HepG2 (cell line): ENCODE measurements at regions not wholly inside any gene's neighbourhood (a gene's known extent, or its start where the extent isn't known, plus 50 kb on each side); places are given as distances from the start of the nearest gene placed in this dataset.
A peak's percentile ranks its signal among the peaks of the same experiment; 100 is the strongest.

Experiments used
- ATAC-seq: fragments of 200-7000 bp; cut with Tn5 transposase; 3 replicates; pipeline ENCODE4 v1.9.1; 2020; ENCODE audit warnings: mild to moderate bottlenecking, moderate library complexity
- BruUV-seq: library from RNA; stranded (reverse); fragments of 400-500 nt; replicated peaks from 2 replicates; lab custom pipeline; 2021; lab: Mats Ljungman, UMichigan
- CTCF ChIA-PET: fragments of 300-600 bp; formaldehyde crosslinking; extraction: SDS; loops from one replicate; lab custom pipeline; 2021; ENCODE audit warnings: low total read pairs, inconsistent platforms, low intra/inter-chr PET ratio; lab: Yijun Ruan, JAX
- POLR2A ChIA-PET: fragments of 350-600 bp; sonication (Branson Sonifier 250); formaldehyde crosslinking; loops from one replicate; lab custom pipeline; 2020; ENCODE audit warnings: antibody characterized with exemption, inconsistent platforms; lab: Yijun Ruan, JAX
- DNase-seq: peaks from one replicate; pipeline ENCODE4 v3.0.0-alpha.2; 2015; ENCODE audit warnings: low spot score
- FAIRE-seq: peaks from 3 replicates; lab custom pipeline; 2011; peaks lifted over from hg19 to GRCh38; lab: Jason Lieb, UNC
- H2AFZ ChIP-seq: one replicate; pipeline ENCODE4 v1.6.1; 2011; ENCODE audit warnings: low read length, inconsistent platforms
- H3K27ac ChIP-seq: fragments of 300-600 bp; 3 replicates; pipeline ENCODE4 v1.8.0; 2011; ENCODE audit warnings: mixed run types, mild to moderate bottlenecking, mixed read lengths, low read length, inconsistent platforms; ENCODE audit not compliant: insufficient read depth; ENCODE audit errors: extremely low read length
- H3K27me3 ChIP-seq, 2 experiments: fragments of 200-600 bp in 1 of 2; 2 replicates in 1 of 2; 3 replicates in 1 of 2; pipeline versions ENCODE4 v1.6.0 to v1.8.0; 2011; ENCODE audit warnings: low read length in 2 of 2, mild to moderate bottlenecking in 2 of 2, moderate library complexity in 2 of 2, inconsistent platforms in 1 of 2; ENCODE audit not compliant: insufficient read depth in 2 of 2, control insufficient read depth in 1 of 2
- H3K36me3 ChIP-seq, 2 experiments: fragments of 200-600 bp in 1 of 2; replicated peaks in 1 of 2; 2 replicates in 1 of 2; 3 replicates in 1 of 2; pipeline versions ENCODE4 v1.5.1 to v1.8.0; 2011; ENCODE audit warnings: low read length in 2 of 2, inconsistent platforms in 1 of 2; ENCODE audit not compliant: insufficient read depth in 2 of 2, control insufficient read depth in 1 of 2
- H3K4me1 ChIP-seq: 2 replicates; pipeline ENCODE4 v1.5.1; 2012; ENCODE audit warnings: low read length, inconsistent platforms; ENCODE audit not compliant: insufficient read depth
- H3K4me2 ChIP-seq: 2 replicates; pipeline ENCODE4 v1.6.0; 2011; ENCODE audit warnings: low read depth, low read length, inconsistent platforms
- H3K4me3 ChIP-seq, 3 experiments: fragments of 200-600 bp in 1 of 3; sonication (generic), shearing (Covaris generic) in 1 of 3; replicated peaks in 1 of 3; 2 replicates each; pipeline ENCODE4 v1.5.1; 2011 to 2016; ENCODE audit warnings: low read length in 3 of 3, inconsistent platforms in 2 of 3, low read depth in 2 of 3, mild to moderate bottlenecking in 2 of 3, control low read depth in 1 of 3, mixed read lengths in 1 of 3; ENCODE audit not compliant: insufficient read depth in 1 of 3
- H3K79me2 ChIP-seq: one replicate; pipeline ENCODE4 v1.6.1; 2011; ENCODE audit warnings: low read length, inconsistent platforms; ENCODE audit not compliant: insufficient read depth
- H3K9ac ChIP-seq: 2 replicates; pipeline ENCODE4 v1.6.0; 2011; ENCODE audit warnings: mild to moderate bottlenecking, low read depth, low read length, inconsistent platforms; ENCODE audit not compliant: insufficient read depth
- H3K9me3 ChIP-seq: 2 replicates; pipeline ENCODE4 v1.5.1; 2012; ENCODE audit warnings: mild to moderate bottlenecking, low read length
- H4K20me1 ChIP-seq: 2 replicates; pipeline ENCODE4 v1.6.0; 2011; ENCODE audit warnings: inconsistent platforms, mild to moderate bottlenecking, low read length, moderate library complexity; ENCODE audit not compliant: insufficient read depth
- BORCS8-MEF2B ChIP-seq: sonication (generic); formaldehyde crosslinking; IDR thresholded peaks from 2 replicates; pipeline ENCODE4 v1.8.0; 2022; ENCODE audit warnings: mild to moderate bottlenecking, missing genetic modification reagents
- HDAC6 ChIP-seq: fragments of 200-600 bp; sonication (generic); IDR thresholded peaks from 2 replicates; pipeline ENCODE4 v1.7.0; 2017; ENCODE audit warnings: mild to moderate bottlenecking, antibody characterized with exemption, low read length, low read depth
- HNRNPL ChIP-seq: fragments of 200-400 bp; formaldehyde crosslinking; IDR thresholded peaks from 2 replicates; pipeline ENCODE4 v1.6.1; 2017; ENCODE audit warnings: mild to moderate bottlenecking, low read depth, low read length
- NFYC ChIP-seq: IDR thresholded peaks from 2 replicates; pipeline ENCODE4 v1.6.1; 2016; ENCODE audit warnings: missing genetic modification reagents, missing compliant biosample characterization
- PLRG1 ChIP-seq: fragments of 450-650 bp; conservative IDR thresholded peaks from 2 replicates; pipeline ENCODE4 v1.6.1; 2016
- RBM22 ChIP-seq: fragments of 200-400 bp; formaldehyde crosslinking; optimal IDR thresholded peaks from 2 replicates; pipeline ENCODE3; 2017; ENCODE audit warnings: mild to moderate bottlenecking, low read length, moderate library complexity
- SMARCE1 ChIP-seq: fragments of 450-650 bp; IDR thresholded peaks from 2 replicates; pipeline ENCODE4 v1.6.1; 2017; ENCODE audit warnings: borderline replicate concordance
- SMC3 ChIP-seq: IDR thresholded peaks from 2 replicates; pipeline ENCODE4 v1.6.1; 2011; ENCODE audit warnings: low read length, improper control_type of control experiment
- STAT5B ChIP-seq: sonication (generic); formaldehyde crosslinking; IDR thresholded peaks from 2 replicates; pipeline ENCODE4 v1.4.0; 2020; ENCODE audit warnings: missing genetic modification reagents
- THAP8 ChIP-seq: sonication (generic); formaldehyde crosslinking; IDR thresholded peaks from 2 replicates; pipeline ENCODE4 v1.5.1; 2020; ENCODE audit warnings: missing genetic modification reagents, mild to moderate bottlenecking, borderline replicate concordance
- ZBTB1 ChIP-seq: sonication (generic); formaldehyde crosslinking; IDR thresholded peaks from 2 replicates; pipeline ENCODE4 v1.4.0; 2020; ENCODE audit warnings: missing genetic modification reagents, borderline replicate concordance
- ZFY ChIP-seq: sonication (generic); formaldehyde crosslinking; IDR thresholded peaks from 2 replicates; pipeline ENCODE4 v1.4.0; 2020; ENCODE audit warnings: missing genetic modification reagents
- ZMYM2 ChIP-seq: sonication (generic); formaldehyde crosslinking; IDR thresholded peaks from 2 replicates; pipeline ENCODE4 v1.8.0; 2022; ENCODE audit warnings: mild to moderate bottlenecking, missing genetic modification reagents
- ZNF331 ChIP-seq: sonication (generic); formaldehyde crosslinking; IDR thresholded peaks from 2 replicates; pipeline ENCODE4 v1.4.0; 2020; ENCODE audit warnings: missing genetic modification reagents
- ZNF546 ChIP-seq: sonication (generic); formaldehyde crosslinking; conservative IDR thresholded peaks from 2 replicates; pipeline ENCODE4 v1.8.1; 2023; ENCODE audit warnings: mild to moderate bottlenecking, missing genetic modification reagents
- ZNF724P ChIP-seq: sonication (generic); formaldehyde crosslinking; IDR thresholded peaks from 2 replicates; pipeline ENCODE4 v1.8.0; 2022; ENCODE audit warnings: missing genetic modification reagents, borderline replicate concordance
- ZNF777 ChIP-seq: sonication (generic); formaldehyde crosslinking; IDR thresholded peaks from 2 replicates; pipeline ENCODE4 v1.4.0; 2020; ENCODE audit warnings: missing genetic modification reagents
- ZNF790 ChIP-seq: sonication (generic); formaldehyde crosslinking; IDR thresholded peaks from 2 replicates; pipeline ENCODE4 v1.8.0; 2022; ENCODE audit warnings: missing genetic modification reagents, mild to moderate bottlenecking, borderline replicate concordance
- ZNF800 ChIP-seq: sonication (generic); formaldehyde crosslinking; IDR thresholded peaks from 2 replicates; pipeline ENCODE4 v1.4.0; 2020; ENCODE audit warnings: missing genetic modification reagents
- WGBS: methylation state at CpG from one replicate; pipeline ENCODE4 v1.1.6; 2017; ENCODE audit warnings: low lambda C conversion rate; 5-methylcytosine and 5-hydroxymethylcytosine counted together
- in situ Hi-C: cut with HindIII; loops from 2 replicates; pipeline ENCODE4 v1.10.0; 2017; ENCODE audit warnings: low pct_unique_long_range_greater_than_20kb; ENCODE audit not compliant: extremely low pct_ligation_motif_present
- intact Hi-C: fragments of 100-400 bp; cut with micrococcal nuclease; formaldehyde crosslinking; loops from one replicate; pipeline ENCODE4 v1.10.0; 2022; ENCODE audit not compliant: unreplicated experiment
- TF ChIP-seq, protein P1 (sequence below): sonication (generic); formaldehyde crosslinking; IDR thresholded peaks from 2 replicates; pipeline ENCODE4 v1.5.0; 2020; ENCODE audit warnings: missing genetic modification reagents, mild to moderate bottlenecking, borderline replicate concordance
- TF ChIP-seq, protein P2 (sequence below): sonication (generic); formaldehyde crosslinking; IDR thresholded peaks from 2 replicates; pipeline ENCODE4 v1.5.0; 2020; ENCODE audit warnings: mild to moderate bottlenecking, missing genetic modification reagents, moderate library complexity

DNA sequence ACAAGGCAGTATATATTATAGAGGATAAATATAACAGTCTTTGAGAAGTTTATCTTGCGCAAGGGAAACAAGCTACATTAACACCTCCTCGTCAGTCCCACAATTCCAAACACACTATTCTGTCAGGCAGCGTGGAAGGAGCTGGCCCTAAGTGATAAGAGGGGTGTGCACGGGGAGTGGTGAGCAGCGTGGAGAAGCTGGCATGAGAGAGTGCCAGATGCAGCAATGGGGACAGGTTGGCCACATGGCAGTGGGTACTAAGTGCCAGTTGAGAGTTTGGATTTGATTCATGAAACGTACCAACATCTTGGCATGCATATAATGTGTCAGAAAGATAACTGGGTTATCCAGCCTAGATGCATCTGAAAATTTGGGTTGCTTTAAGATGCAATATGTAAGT lies 460.2 kb downstream of the ICE1 start (continued):
- TF ChIP-seq ZNF800: no peak
- TF ChIP-seq PLRG1: no peak
- no peak for TF ChIP-seq RBM22
- no peak for TF ChIP-seq STAT5B (CRISPR knock-in tag)
- TF ChIP-seq ZNF546 (CRISPR knock-in tag): no peak
- TF ChIP-seq HDAC6: no peak
- no peak for TF ChIP-seq HNRNPL
- no peak for TF ChIP-seq ZNF790
- no peak for TF ChIP-seq ZFY (CRISPR knock-in tag)

DNA sequence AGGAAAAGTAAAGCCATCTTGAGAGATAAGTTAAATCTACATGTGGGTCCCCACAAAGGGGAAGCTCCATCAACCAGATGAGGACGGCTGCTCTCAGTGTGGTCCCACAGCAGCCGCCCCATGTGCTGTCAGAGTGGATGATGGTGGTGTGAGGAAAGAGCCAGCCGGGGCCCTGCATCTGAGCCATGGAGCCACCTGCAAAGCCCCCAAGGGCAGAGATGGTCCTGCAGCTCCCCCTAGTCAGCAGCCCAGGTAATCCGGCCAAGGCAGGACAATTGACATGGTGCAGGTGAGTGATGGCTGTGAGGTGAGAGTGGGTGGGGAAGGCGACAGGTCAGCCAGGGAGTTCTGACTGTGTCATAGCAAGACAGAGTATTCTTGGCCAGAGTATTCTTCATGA lies 458.8 kb downstream of the ICE1 start:
- Histone ChIP-seq H3K4me1 (no peaks in the 10 kb centered on the region), H3K4me3 (no peak overlapping the region), H3K79me2 (no peaks in the 10 kb centered on the region), H4K20me1 (no peaks in the 10 kb centered on the region), H3K4me2 (no peak overlapping the region), H3K9ac (no peak overlapping the region), H3K9me3 (no peaks in the 10 kb centered on the region), H3K27ac (no peak overlapping the region), H3K36me3 (no peaks in the 10 kb centered on the region), H3K27me3 (no peaks in the 10 kb centered on the region), H2AFZ (no peak overlapping the region)
- no TSS peak for BruUV-seq
- FAIRE-seq (no peak), DNase-seq (no peak), ATAC-seq (peak; percentile 36; the same call in 1 of the 3 replicates)
- POLR2A ChIA-PET: no interaction called here
- 22% methylated on average over 5 of the region's 5 CpGs for WGBS
- in situ Hi-C loops: loop anchor here (25.0 kb wide), 1 partner anchor 681 kb away; no protein-coding TSS in a partner anchor
- intact Hi-C loops: loop anchor here (10.0 kb wide), 1 partner anchor 554 kb away; no protein-coding TSS in a partner anchor
- CTCF ChIA-PET: no interaction called here
- TF ChIP-seq, protein P1, sequence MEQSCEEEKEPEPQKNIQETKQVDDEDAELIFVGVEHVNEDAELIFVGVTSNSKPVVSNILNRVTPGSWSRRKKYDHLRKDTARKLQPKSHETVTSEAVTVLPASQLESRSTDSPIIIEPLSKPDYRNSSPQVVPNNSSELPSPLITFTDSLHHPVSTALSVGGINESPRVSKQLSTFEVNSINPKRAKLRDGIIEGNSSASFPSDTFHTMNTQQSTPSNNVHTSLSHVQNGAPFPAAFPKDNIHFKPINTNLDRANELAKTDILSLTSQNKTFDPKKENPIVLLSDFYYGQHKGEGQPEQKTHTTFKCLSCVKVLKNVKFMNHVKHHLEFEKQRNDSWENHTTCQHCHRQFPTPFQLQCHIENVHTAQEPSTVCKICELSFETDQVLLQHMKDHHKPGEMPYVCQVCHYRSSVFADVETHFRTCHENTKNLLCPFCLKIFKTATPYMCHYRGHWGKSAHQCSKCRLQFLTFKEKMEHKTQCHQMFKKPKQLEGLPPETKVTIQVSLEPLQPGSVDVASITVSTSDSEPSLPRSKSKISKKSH: no peak
- TF ChIP-seq ZNF777 (CRISPR knock-in tag): no peak
- no peak for TF ChIP-seq NFYC (CRISPR knock-in tag)
- TF ChIP-seq ZNF724P (CRISPR knock-in tag): no peak
- no peak for TF ChIP-seq SMARCE1
- TF ChIP-seq BORCS8-MEF2B (CRISPR knock-in tag): no peak
- TF ChIP-seq SMC3: 0 out of 2 replicates have a peak, but pooled peaks have one; percentile 1
- no peak for TF ChIP-seq ZNF331 (CRISPR knock-in tag)
- no peak for TF ChIP-seq THAP8 (CRISPR knock-in tag)
- TF ChIP-seq ZBTB1 (CRISPR knock-in tag): no peak
- TF ChIP-seq, protein P2, sequence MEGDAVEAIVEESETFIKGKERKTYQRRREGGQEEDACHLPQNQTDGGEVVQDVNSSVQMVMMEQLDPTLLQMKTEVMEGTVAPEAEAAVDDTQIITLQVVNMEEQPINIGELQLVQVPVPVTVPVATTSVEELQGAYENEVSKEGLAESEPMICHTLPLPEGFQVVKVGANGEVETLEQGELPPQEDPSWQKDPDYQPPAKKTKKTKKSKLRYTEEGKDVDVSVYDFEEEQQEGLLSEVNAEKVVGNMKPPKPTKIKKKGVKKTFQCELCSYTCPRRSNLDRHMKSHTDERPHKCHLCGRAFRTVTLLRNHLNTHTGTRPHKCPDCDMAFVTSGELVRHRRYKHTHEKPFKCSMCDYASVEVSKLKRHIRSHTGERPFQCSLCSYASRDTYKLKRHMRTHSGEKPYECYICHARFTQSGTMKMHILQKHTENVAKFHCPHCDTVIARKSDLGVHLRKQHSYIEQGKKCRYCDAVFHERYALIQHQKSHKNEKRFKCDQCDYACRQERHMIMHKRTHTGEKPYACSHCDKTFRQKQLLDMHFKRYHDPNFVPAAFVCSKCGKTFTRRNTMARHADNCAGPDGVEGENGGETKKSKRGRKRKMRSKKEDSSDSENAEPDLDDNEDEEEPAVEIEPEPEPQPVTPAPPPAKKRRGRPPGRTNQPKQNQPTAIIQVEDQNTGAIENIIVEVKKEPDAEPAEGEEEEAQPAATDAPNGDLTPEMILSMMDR (CRISPR knock-in tag): peak; percentile 57
- no peak for TF ChIP-seq ZMYM2 (CRISPR knock-in tag)
